ENCODE measurements at regions not wholly inside any gene's neighbourhood (a gene's known extent, or its start where the extent isn't known, plus 50 kb on each side); places are given as distances from the start of the nearest gene placed in this dataset.

GRCh38 chr21:17444828-17445227 is 68.0 kb upstream of the CXADR start:
- Histone ChIP-seq H3K79me2 (ENCODE audit: insufficient read depth, low read length) (no peaks in the 10 kb centered on the region), H3K27me3 (ENCODE audit: insufficient read depth, low read length) (peaks cover 7% of the 10 kb centered on the region), H3K4me1 (ENCODE audit: insufficient read depth, low read length) (no peaks in the 10 kb centered on the region), H4K20me1 (ENCODE audit: insufficient read depth, low read length) (no peaks in the 10 kb centered on the region), H2AFZ (ENCODE audit: low read length) (no peak overlapping the region), H3K4me3 (ENCODE audit: insufficient read depth, low read length) (no peak overlapping the region), H3K27ac (ENCODE audit: low read depth, low read length) (no peak overlapping the region), H3K4me2 (ENCODE audit: insufficient read depth, low read length) (no peak overlapping the region), H3K9me3 (ENCODE audit: low read depth, low read length) (no peaks in the 10 kb centered on the region), H3K36me3 (ENCODE audit: insufficient read depth, low read length) (no peaks in the 10 kb centered on the region)
- DNase-seq (ENCODE audit: insufficient read length, low spot score, missing footprints), result no peak
- no peak for TF ChIP-seq CTCF (IDR thresholded peaks at IDR 0.05; ENCODE audit: extremely low read depth, low read depth, low read length)

DNA sequence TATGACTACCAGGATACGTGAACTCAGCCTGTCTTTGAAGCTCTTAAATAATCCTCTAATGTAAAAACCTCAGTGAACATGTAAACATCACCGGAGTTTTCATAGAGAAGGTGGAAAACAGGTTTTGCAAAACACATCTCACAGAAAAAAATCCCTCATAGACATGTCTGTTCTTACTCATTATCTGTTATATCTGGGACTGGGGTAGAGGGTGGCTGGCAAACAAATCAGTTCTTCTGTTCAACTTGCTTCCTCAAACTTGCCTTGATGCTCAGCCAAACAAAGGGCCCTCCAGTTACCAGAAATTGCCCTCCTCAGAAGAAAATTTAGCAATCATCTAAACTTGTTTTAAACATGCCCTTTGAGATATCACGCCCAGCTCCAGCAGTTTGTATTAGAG is 66.1 kb upstream of the CXADR start:
- Histone ChIP-seq H3K4me3 (ENCODE audit: insufficient read depth, low read length) (no peak overlapping the region), H3K36me3 (ENCODE audit: insufficient read depth, low read length) (no peaks in the 10 kb centered on the region), H3K4me1 (ENCODE audit: insufficient read depth, low read length) (peaks cover 5% of the 10 kb centered on the region), H2AFZ (ENCODE audit: low read length) (no peak overlapping the region), H3K9me3 (ENCODE audit: low read depth, low read length) (no peaks in the 10 kb centered on the region), H3K4me2 (ENCODE audit: insufficient read depth, low read length) (no peak overlapping the region), H3K27ac (ENCODE audit: low read depth, low read length) (no peak overlapping the region), H3K79me2 (ENCODE audit: insufficient read depth, low read length) (no peaks in the 10 kb centered on the region), H4K20me1 (ENCODE audit: insufficient read depth, low read length) (no peaks in the 10 kb centered on the region), H3K27me3 (ENCODE audit: insufficient read depth, low read length) (peaks cover 7% of the 10 kb centered on the region)
- DNase-seq (ENCODE audit: insufficient read length, low spot score, missing footprints), result no peak
- TF ChIP-seq CTCF (IDR thresholded peaks at IDR 0.05; ENCODE audit: extremely low read depth, low read depth, low read length), result no peak

DNA sequence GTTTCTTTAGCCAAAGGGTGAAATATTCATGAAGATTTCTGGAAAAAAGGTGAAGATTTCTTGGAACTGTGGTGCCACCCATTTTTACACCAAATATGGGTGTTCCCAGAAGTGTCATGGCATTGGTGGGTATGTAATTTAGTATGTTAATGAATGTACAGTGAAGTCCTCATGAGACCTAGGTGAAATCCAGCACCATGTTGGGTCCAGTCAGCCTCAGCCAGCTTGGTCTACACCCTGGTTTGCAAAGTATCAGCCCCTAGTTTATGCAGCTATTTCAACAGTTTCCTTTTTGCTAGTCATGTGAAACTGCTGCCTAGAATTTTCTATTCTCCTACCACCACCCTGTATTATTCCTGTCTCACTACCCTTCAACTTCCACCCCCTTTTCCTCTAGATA is 63.1 kb upstream of the CXADR start:
- Histone ChIP-seq H3K79me2 (ENCODE audit: insufficient read depth, low read length) (no peaks in the 10 kb centered on the region), H3K4me3 (ENCODE audit: insufficient read depth, low read length) (no peak overlapping the region), H3K36me3 (ENCODE audit: insufficient read depth, low read length) (no peaks in the 10 kb centered on the region), H4K20me1 (ENCODE audit: insufficient read depth, low read length) (no peaks in the 10 kb centered on the region), H3K4me2 (ENCODE audit: insufficient read depth, low read length) (no peak overlapping the region), H3K4me1 (ENCODE audit: insufficient read depth, low read length) (peaks cover 11% of the 10 kb centered on the region), H3K27ac (ENCODE audit: low read depth, low read length) (no peak overlapping the region), H3K27me3 (ENCODE audit: insufficient read depth, low read length) (no peaks in the 10 kb centered on the region), H3K9me3 (ENCODE audit: low read depth, low read length) (no peaks in the 10 kb centered on the region), H2AFZ (ENCODE audit: low read length) (no peak overlapping the region)
- DNase-seq (ENCODE audit: insufficient read length, low spot score, missing footprints), result no peak
- TF ChIP-seq CTCF (IDR thresholded peaks at IDR 0.05; ENCODE audit: extremely low read depth, low read depth, low read length), result no peak

- no peak overlapping the region for H2AFZ ChIP-seq (ENCODE audit: low read length)
- H3K4me3 ChIP-seq (ENCODE audit: insufficient read depth, low read length), result peak overlapping the region; percentile 8
- H3K36me3 ChIP-seq (ENCODE audit: insufficient read depth, low read length), result no peaks in the 10 kb centered on the region
- DNase-seq (ENCODE audit: insufficient read length, low spot score, missing footprints), result peak; percentile 72
- H3K27me3 ChIP-seq (ENCODE audit: insufficient read depth, low read length), result no peaks in the 10 kb centered on the region
- H3K4me2 ChIP-seq (ENCODE audit: insufficient read depth, low read length), result peak overlapping the region; percentile 55
- H3K4me1 ChIP-seq (ENCODE audit: insufficient read depth, low read length), result peaks cover 11% of the 10 kb centered on the region
- peak overlapping the region; percentile 62 for H3K27ac ChIP-seq (ENCODE audit: low read depth, low read length)
- no peaks in the 10 kb centered on the region for H3K79me2 ChIP-seq (ENCODE audit: insufficient read depth, low read length)
- no peaks in the 10 kb centered on the region for H3K9me3 ChIP-seq (ENCODE audit: low read depth, low read length)
- H4K20me1 ChIP-seq (ENCODE audit: insufficient read depth, low read length), result no peaks in the 10 kb centered on the region
- TF ChIP-seq CTCF (IDR thresholded peaks at IDR 0.05; ENCODE audit: extremely low read depth, low read depth, low read length), result no peak
These were observed 61.4 kb upstream of the CXADR start for GRCh38 chr21:17451364-17451891.
